Fibroblast of lung (primary cell): ENCODE measurements at regions not wholly inside any gene's neighbourhood (a gene's known extent, or its start where the extent isn't known, plus 50 kb on each side); places are given as distances from the start of the nearest gene placed in this dataset.

Source experiments
- EZH2 ChIP-seq: IDR thresholded peaks from 2 replicates; pipeline ENCODE4 v1.5.1; 2012; ENCODE audit warnings: low read length, control low read depth, mild to moderate bottlenecking; ENCODE audit errors: missing control alignments
- TF ChIP-seq, protein P1 (sequence below), 2 donors: IDR thresholded peaks in 1 of 2; conservative IDR thresholded peaks in 1 of 2; 1 replicate in 1 of 2; 2 replicates in 1 of 2; pipeline ENCODE4 v1.5.1; 2011 to 2012; ENCODE audit warnings: low read length in 2 of 2, control low read depth in 1 of 2, inconsistent platforms in 1 of 2, low read depth in 1 of 2, mild to moderate bottlenecking in 1 of 2

GRCh38 chr16:51562891-51563290 lies 411.8 kb upstream of the SALL1 start:
- TF ChIP-seq, protein P1, sequence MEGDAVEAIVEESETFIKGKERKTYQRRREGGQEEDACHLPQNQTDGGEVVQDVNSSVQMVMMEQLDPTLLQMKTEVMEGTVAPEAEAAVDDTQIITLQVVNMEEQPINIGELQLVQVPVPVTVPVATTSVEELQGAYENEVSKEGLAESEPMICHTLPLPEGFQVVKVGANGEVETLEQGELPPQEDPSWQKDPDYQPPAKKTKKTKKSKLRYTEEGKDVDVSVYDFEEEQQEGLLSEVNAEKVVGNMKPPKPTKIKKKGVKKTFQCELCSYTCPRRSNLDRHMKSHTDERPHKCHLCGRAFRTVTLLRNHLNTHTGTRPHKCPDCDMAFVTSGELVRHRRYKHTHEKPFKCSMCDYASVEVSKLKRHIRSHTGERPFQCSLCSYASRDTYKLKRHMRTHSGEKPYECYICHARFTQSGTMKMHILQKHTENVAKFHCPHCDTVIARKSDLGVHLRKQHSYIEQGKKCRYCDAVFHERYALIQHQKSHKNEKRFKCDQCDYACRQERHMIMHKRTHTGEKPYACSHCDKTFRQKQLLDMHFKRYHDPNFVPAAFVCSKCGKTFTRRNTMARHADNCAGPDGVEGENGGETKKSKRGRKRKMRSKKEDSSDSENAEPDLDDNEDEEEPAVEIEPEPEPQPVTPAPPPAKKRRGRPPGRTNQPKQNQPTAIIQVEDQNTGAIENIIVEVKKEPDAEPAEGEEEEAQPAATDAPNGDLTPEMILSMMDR (conservative IDR thresholded peaks at IDR 0.05 in 1 of 2, IDR thresholded peaks at IDR 0.05 in 1 of 2; ENCODE audit: low read depth in 1 of 2, low read length in 2 of 2) = no peak
- no peak for TF ChIP-seq EZH2
